CD14-positive monocyte (primary cell): ENCODE measurements at regions not wholly inside any gene's neighbourhood (a gene's known extent, or its start where the extent isn't known, plus 50 kb on each side); places are given as distances from the start of the nearest gene placed in this dataset.

Experiments used
- DNase-seq, 3 donors: peaks; one replicate each; pipeline ENCODE4 v3.0.0-alpha.2; 2011 to 2022
- H2AFZ ChIP-seq: 2 replicates; pipeline ENCODE4 v1.6.0; 2012; ENCODE audit warnings: mild to moderate bottlenecking, low read depth, low read length, inconsistent platforms; ENCODE audit not compliant: insufficient read depth, poor library complexity, severe bottlenecking
- H3K27ac ChIP-seq, 2 donors: 1 replicate in 1 of 2; 2 replicates in 1 of 2; pipeline ENCODE4 v1.5.1; 2012 to 2013; ENCODE audit warnings: low read length in 2 of 2, control low read depth in 1 of 2, inconsistent platforms in 1 of 2, low read depth in 1 of 2, mild to moderate bottlenecking in 1 of 2
- H3K27me3 ChIP-seq, 2 donors: one replicate each; pipeline versions ENCODE4 v1.6.0 to v1.6.1; 2011 to 2013; ENCODE audit warnings: low read length in 2 of 2; ENCODE audit not compliant: control insufficient read depth in 2 of 2, insufficient read depth in 2 of 2
- H3K36me3 ChIP-seq, 2 donors: replicated peaks in 1 of 2; 1 replicate in 1 of 2; 2 replicates in 1 of 2; pipeline versions ENCODE4 v1.5.1 to v1.6.1; 2012 to 2013; ENCODE audit warnings: low read length in 2 of 2, control low read depth in 1 of 2, inconsistent platforms in 1 of 2, mild to moderate bottlenecking in 1 of 2; ENCODE audit not compliant: insufficient read depth in 2 of 2, control insufficient read depth in 1 of 2
- H3K4me1 ChIP-seq, 2 donors: 1 replicate in 1 of 2; 2 replicates in 1 of 2; pipeline versions ENCODE4 v1.5.1 to v1.6.1; 2012 to 2013; ENCODE audit warnings: low read length in 2 of 2, control low read depth in 1 of 2, inconsistent platforms in 1 of 2, mild to moderate bottlenecking in 1 of 2, moderate library complexity in 1 of 2; ENCODE audit not compliant: insufficient read depth in 2 of 2, control insufficient read depth in 1 of 2
- H3K4me2 ChIP-seq: replicated peaks from 2 replicates; pipeline ENCODE3; 2012; ENCODE audit warnings: low read length, moderate library complexity, mild to moderate bottlenecking; ENCODE audit not compliant: poor library complexity, severe bottlenecking; ENCODE audit errors: extremely low read depth
- H3K4me3 ChIP-seq, 3 experiments: fragments of 200-600 bp in 1 of 3; sonication (generic) in 1 of 3; replicated peaks in 1 of 3; 1 replicate in 2 of 3; 2 replicates in 1 of 3; pipeline ENCODE4 v1.5.1; 2011 to 2013; ENCODE audit warnings: low read length in 3 of 3, mild to moderate bottlenecking in 3 of 3, control low read depth in 2 of 3, low read depth in 2 of 3, inconsistent platforms in 1 of 3, moderate library complexity in 1 of 3
- H3K79me2 ChIP-seq: 2 replicates; pipeline ENCODE4 v1.6.0; 2012; ENCODE audit warnings: mild to moderate bottlenecking, control low read depth, inconsistent platforms, low read length, moderate library complexity; ENCODE audit not compliant: insufficient read depth
- H3K9ac ChIP-seq: 2 replicates; pipeline ENCODE4 v1.6.0; 2017; ENCODE audit warnings: low read length, mild to moderate bottlenecking; ENCODE audit not compliant: insufficient read depth, poor library complexity, severe bottlenecking
- H3K9me3 ChIP-seq, 2 donors: replicated peaks in 1 of 2; 1 replicate in 1 of 2; 2 replicates in 1 of 2; pipeline versions ENCODE4 v1.5.1 to v1.6.1; 2012 to 2013; ENCODE audit warnings: low read length in 2 of 2, control low read depth in 1 of 2; ENCODE audit not compliant: control insufficient read depth in 1 of 2, insufficient read depth in 1 of 2
- H4K20me1 ChIP-seq: 2 replicates; pipeline ENCODE4 v1.6.0; 2012; ENCODE audit warnings: mild to moderate bottlenecking, low read length, control low read depth, moderate library complexity; ENCODE audit not compliant: insufficient read depth
- H3K27ac Mint-ChIP-seq, 7 donors: one replicate each; pipeline ENCODE4 v1.8.0; 2020; ENCODE audit warnings: mild to moderate bottlenecking in 7 of 7, mixed read lengths in 7 of 7, moderate library complexity in 6 of 7, inconsistent platforms in 2 of 7
- H3K27me3 Mint-ChIP-seq, 3 donors: one replicate each; pipeline ENCODE4 v1.8.0; 2021 to 2022; ENCODE audit warnings: low read depth in 3 of 3, mild to moderate bottlenecking in 3 of 3, mixed read lengths in 3 of 3, moderate library complexity in 3 of 3, inconsistent platforms in 1 of 3
- H3K36me3 Mint-ChIP-seq, 2 donors: one replicate each; pipeline ENCODE4 v1.8.0; 2020; ENCODE audit warnings: mixed read lengths in 2 of 2, inconsistent platforms in 1 of 2, mild to moderate bottlenecking in 1 of 2
- H3K4me1 Mint-ChIP-seq: one replicate; pipeline ENCODE4 v1.8.0; 2020; ENCODE audit warnings: mild to moderate bottlenecking, mixed read lengths
- H3K4me3 Mint-ChIP-seq, 2 donors: one replicate each; pipeline ENCODE4 v1.8.0; 2020; ENCODE audit warnings: mild to moderate bottlenecking in 2 of 2, mixed read lengths in 2 of 2, moderate library complexity in 1 of 2
- H3K9me3 Mint-ChIP-seq, 7 donors: one replicate each; pipeline ENCODE4 v1.8.0; 2020 to 2022; ENCODE audit warnings: mixed read lengths in 7 of 7, mild to moderate bottlenecking in 6 of 7, moderate library complexity in 6 of 7, inconsistent platforms in 2 of 7
- WGBS: methylation state at CpG from one replicate; pipeline ENCODE4 v1.1.5; 2013; ENCODE audit warnings: missing lambda C conversion rate; ENCODE audit not compliant: insufficient coverage; 5-methylcytosine and 5-hydroxymethylcytosine counted together
- intact Hi-C, 2 donors: fragments of 100-400 bp; cut with micrococcal nuclease; formaldehyde crosslinking; loops; one replicate each; pipeline versions ENCODE4 v1.15.0 to v1.15.1; 2023
- TF ChIP-seq, protein P1 (sequence below): fragments of 200-600 bp; IDR thresholded peaks from one replicate; pipeline ENCODE4 v1.8.0; 2022; ENCODE audit warnings: antibody characterized with exemption, mild to moderate bottlenecking

DNA sequence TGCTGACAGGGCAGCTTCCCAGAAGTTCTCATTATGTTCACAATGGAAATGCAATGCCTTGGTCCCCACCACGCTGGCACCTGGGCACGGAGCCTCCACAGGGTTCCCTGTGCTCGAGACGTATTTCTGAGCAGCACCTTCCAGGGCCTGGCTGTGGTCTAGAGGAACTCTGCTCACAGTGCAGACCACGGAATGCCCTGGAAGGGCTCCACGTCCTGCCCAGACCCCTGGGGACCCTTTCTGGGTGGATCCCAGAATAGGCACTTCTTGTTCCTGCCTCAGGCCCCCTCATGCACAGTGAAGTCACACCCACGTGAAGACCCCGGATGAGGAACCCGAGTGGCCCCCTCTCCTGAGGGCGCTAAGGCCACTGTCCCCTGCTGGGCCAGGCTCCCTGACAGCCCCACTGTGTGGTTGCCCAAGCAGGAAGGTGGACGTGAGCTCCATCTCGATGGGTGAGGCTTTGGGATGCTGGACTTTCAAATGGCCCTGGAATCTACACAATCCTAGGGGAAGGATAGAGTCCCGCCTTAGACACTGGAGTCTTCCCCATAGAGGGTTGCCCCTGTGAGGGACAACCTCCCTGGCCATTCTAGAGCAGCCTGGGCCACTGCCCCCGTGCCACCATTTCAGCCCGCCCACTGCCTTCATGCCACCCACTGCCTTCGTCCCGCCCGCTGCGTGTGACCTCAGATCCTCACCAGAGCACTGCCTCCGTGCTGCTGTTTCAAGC is 1106.8 kb downstream of the BRD1 start:
- intact Hi-C loops, result no loop called here
- no peaks in the 10 kb centered on the region for H3K36me3 ChIP-seq
- H3K9me3 ChIP-seq, result no peaks in the 10 kb centered on the region
- 88% methylated on average over 20 of the region's 20 CpGs for WGBS
- H3K9ac ChIP-seq, result no peak overlapping the region
- no peaks in the 10 kb centered on the region for H3K27me3 ChIP-seq
- no peak overlapping the region for H3K4me3 ChIP-seq
- no peak for DNase-seq
- Mint-ChIP-seq H3K4me3 (no peak overlapping the region), H3K27me3 (peaks cover 0 to 16% (median 2%) of the 10 kb centered on the region in 3 donors), H3K27ac (no peak overlapping the region), H3K9me3 (peaks cover 0 to 12% (median 4%) of the 10 kb centered on the region in 7 donors), H3K4me1 (no peaks in the 10 kb centered on the region), H3K36me3 (no peaks in the 10 kb centered on the region)
- TF ChIP-seq, protein P1, sequence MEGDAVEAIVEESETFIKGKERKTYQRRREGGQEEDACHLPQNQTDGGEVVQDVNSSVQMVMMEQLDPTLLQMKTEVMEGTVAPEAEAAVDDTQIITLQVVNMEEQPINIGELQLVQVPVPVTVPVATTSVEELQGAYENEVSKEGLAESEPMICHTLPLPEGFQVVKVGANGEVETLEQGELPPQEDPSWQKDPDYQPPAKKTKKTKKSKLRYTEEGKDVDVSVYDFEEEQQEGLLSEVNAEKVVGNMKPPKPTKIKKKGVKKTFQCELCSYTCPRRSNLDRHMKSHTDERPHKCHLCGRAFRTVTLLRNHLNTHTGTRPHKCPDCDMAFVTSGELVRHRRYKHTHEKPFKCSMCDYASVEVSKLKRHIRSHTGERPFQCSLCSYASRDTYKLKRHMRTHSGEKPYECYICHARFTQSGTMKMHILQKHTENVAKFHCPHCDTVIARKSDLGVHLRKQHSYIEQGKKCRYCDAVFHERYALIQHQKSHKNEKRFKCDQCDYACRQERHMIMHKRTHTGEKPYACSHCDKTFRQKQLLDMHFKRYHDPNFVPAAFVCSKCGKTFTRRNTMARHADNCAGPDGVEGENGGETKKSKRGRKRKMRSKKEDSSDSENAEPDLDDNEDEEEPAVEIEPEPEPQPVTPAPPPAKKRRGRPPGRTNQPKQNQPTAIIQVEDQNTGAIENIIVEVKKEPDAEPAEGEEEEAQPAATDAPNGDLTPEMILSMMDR, result no peak
- no peaks in the 10 kb centered on the region for H4K20me1 ChIP-seq
- no peaks in the 10 kb centered on the region for H3K79me2 ChIP-seq
- H2AFZ ChIP-seq, result no peak overlapping the region
- H3K4me2 ChIP-seq, result no peak overlapping the region
- no peaks in the 10 kb centered on the region for H3K4me1 ChIP-seq
- H3K27ac ChIP-seq, result no peak overlapping the region

DNA sequence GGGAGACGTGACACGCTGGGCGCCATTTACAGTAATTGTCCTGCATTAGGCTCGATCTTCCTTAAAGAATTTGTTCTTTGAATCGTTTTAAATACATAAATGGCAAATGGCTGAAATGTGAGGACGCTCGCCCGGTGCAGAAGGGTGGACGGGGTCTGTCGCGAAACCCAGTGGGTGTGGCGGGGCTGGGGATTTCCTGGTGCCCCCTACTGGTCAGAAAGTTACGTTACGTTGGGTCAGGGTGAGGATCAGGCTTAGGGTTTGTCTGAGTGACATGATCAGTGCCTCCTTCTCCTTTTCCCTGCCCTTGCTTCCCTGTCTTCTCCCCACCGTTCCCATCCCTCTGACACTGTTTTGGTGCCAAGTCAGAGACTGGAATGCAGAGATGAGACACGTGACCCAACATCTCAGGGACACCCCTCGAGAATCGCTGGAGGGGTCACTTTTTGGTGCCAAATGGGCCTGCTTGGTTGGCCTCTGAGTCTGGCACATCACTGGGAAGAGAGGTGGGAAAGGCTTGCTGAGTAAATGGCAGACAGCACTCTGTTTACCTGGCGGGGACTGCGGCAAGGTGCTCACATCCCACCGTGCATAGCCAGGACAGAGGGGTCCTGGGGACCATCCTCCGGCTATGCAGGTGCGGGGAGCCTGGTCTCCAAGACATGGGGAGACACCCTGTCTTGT is 1107.6 kb downstream of the BRD1 start:
- H3K4me1 ChIP-seq, result no peaks in the 10 kb centered on the region
- no peak overlapping the region for H3K4me3 ChIP-seq
- Mint-ChIP-seq H3K27ac (no peak overlapping the region), H3K36me3 (no peaks in the 10 kb centered on the region), H3K4me1 (no peaks in the 10 kb centered on the region), H3K27me3 (peaks cover 0 to 16% (median 2%) of the 10 kb centered on the region in 3 donors), H3K4me3 (no peak overlapping the region), H3K9me3 (peaks cover 0 to 14% (median 4%) of the 10 kb centered on the region in 7 donors)
- no peak overlapping the region for H3K4me2 ChIP-seq
- H3K36me3 ChIP-seq, result no peaks in the 10 kb centered on the region
- H3K27me3 ChIP-seq, result no peaks in the 10 kb centered on the region
- intact Hi-C loops, result no loop called here
- H2AFZ ChIP-seq, result no peak overlapping the region
- H3K27ac ChIP-seq, result no peak overlapping the region
- H3K9me3 ChIP-seq, result no peaks in the 10 kb centered on the region
- TF ChIP-seq, protein P1, result no peak
- DNase-seq, result no peak
- 90% methylated on average over 13 of the region's 23 CpGs for WGBS
- no peak overlapping the region for H3K9ac ChIP-seq
- H4K20me1 ChIP-seq, result no peaks in the 10 kb centered on the region
- no peaks in the 10 kb centered on the region for H3K79me2 ChIP-seq
